Neural cell (in vitro differentiated cells): ENCODE measurements at regions not wholly inside any gene's neighbourhood (a gene's known extent, or its start where the extent isn't known, plus 50 kb on each side); places are given as distances from the start of the nearest gene placed in this dataset.

Experiments used
- H2AFZ ChIP-seq: fragments of 200-600, 300-800 bp; sonication (generic), shearing (Covaris generic); 2 replicates; pipeline ENCODE4 v1.6.0; 2014; ENCODE audit warnings: low read depth, mild to moderate bottlenecking, antibody characterized with exemption, low read length, moderate library complexity
- H3F3A ChIP-seq: fragments of 200-600 bp; shearing (Covaris generic); 2 replicates; pipeline ENCODE4 v1.6.1; 2016; ENCODE audit warnings: mild to moderate bottlenecking, moderate library complexity, mixed read lengths, antibody characterized with exemption, low read length; ENCODE audit not compliant: insufficient read depth, poor library complexity, severe bottlenecking
- H3K27ac ChIP-seq: fragments of 200-600, 300-800 bp; sonication (generic), shearing (Covaris generic); 2 replicates; pipeline ENCODE4 v1.5.1; 2014; ENCODE audit warnings: mild to moderate bottlenecking, low read length, moderate library complexity
- H3K27me3 ChIP-seq: fragments of 300-800, 200-600 bp; sonication (generic), shearing (Covaris generic); 2 replicates; pipeline ENCODE4 v1.6.0; 2014; ENCODE audit warnings: mild to moderate bottlenecking, low read depth, low read length, moderate library complexity; ENCODE audit not compliant: insufficient read depth
- H3K36me3 ChIP-seq: fragments of 300-800, 200-600 bp; sonication (generic), shearing (Covaris generic); 2 replicates; pipeline ENCODE4 v1.5.1; 2014; ENCODE audit warnings: mild to moderate bottlenecking, antibody characterized with exemption, low read length, moderate library complexity; ENCODE audit not compliant: insufficient read depth
- H3K4me2 ChIP-seq: fragments of 300-800, 200-600 bp; sonication (generic), shearing (Covaris generic); 2 replicates; pipeline ENCODE4 v1.6.0; 2014; ENCODE audit warnings: mild to moderate bottlenecking, low read length
- H3K4me3 ChIP-seq: fragments of 300-800, 200-600 bp; sonication (generic), shearing (Covaris generic); 2 replicates; pipeline ENCODE4 v1.5.1; 2014; ENCODE audit warnings: mild to moderate bottlenecking, low read length, moderate library complexity
- H3K79me2 ChIP-seq: fragments of 200-600 bp; shearing (Covaris generic); replicated peaks from 2 replicates; pipeline ENCODE4 v1.6.0; 2014; ENCODE audit warnings: mild to moderate bottlenecking, low read length, moderate library complexity; ENCODE audit not compliant: insufficient read depth
- H3K9ac ChIP-seq: fragments of 300-800, 200-600 bp; sonication (generic), shearing (Covaris generic); 2 replicates; pipeline ENCODE4 v1.6.1; 2016; ENCODE audit warnings: mild to moderate bottlenecking, low read length, mixed read lengths
- H3K9me2 ChIP-seq: fragments of 200-600 bp; shearing (Covaris generic); 2 replicates; pipeline ENCODE4 v1.6.1; 2016; ENCODE audit warnings: mild to moderate bottlenecking, low read length, mixed read lengths; ENCODE audit not compliant: insufficient read depth
- H3K9me3 ChIP-seq: fragments of 200-600, 300-800 bp; sonication (generic), shearing (Covaris generic); 2 replicates; pipeline ENCODE4 v1.6.1; 2016; ENCODE audit warnings: mild to moderate bottlenecking, mixed run types, low read length, moderate library complexity, mixed read lengths
- H4K20me1 ChIP-seq: fragments of 200-600 bp; shearing (Covaris generic); 2 replicates; pipeline ENCODE4 v1.6.1; 2016; ENCODE audit warnings: mild to moderate bottlenecking, mixed run types; ENCODE audit not compliant: insufficient read depth
- EP300 ChIP-seq: fragments of 450-650 bp; conservative IDR thresholded peaks from 2 replicates; pipeline ENCODE4 v1.6.1; 2014; ENCODE audit warnings: antibody characterized with exemption, mild to moderate bottlenecking, moderate library complexity; ENCODE audit not compliant: poor library complexity, severe bottlenecking
- EZH2 ChIP-seq: fragments of 200-600, 300-800 bp; shearing (Covaris generic), sonication (generic); IDR thresholded peaks from 2 replicates; pipeline ENCODE4 v1.6.1; 2014; ENCODE audit warnings: antibody characterized with exemption, low read length, borderline replicate concordance, mild to moderate bottlenecking; ENCODE audit not compliant: insufficient read depth, poor library complexity, severe bottlenecking
- MXI1 ChIP-seq: fragments of 450-650 bp; conservative IDR thresholded peaks from 2 replicates; pipeline ENCODE4 v1.6.1; 2014; ENCODE audit warnings: antibody characterized with exemption, mild to moderate bottlenecking; ENCODE audit not compliant: poor library complexity, severe bottlenecking
- POLR2AphosphoS5 ChIP-seq: IDR thresholded peaks from 2 replicates; pipeline ENCODE4 v1.6.1; 2012
- RAD21 ChIP-seq: fragments of 450-650 bp; conservative IDR thresholded peaks from 2 replicates; pipeline ENCODE4 v1.6.1; 2014; ENCODE audit warnings: antibody characterized with exemption, mild to moderate bottlenecking, moderate library complexity
- SMC3 ChIP-seq: fragments of 450-650 bp; conservative IDR thresholded peaks from 2 replicates; pipeline ENCODE4 v1.6.1; 2014; ENCODE audit warnings: antibody characterized with exemption, mild to moderate bottlenecking, moderate library complexity; ENCODE audit not compliant: poor library complexity
- TAF1 ChIP-seq: IDR thresholded peaks from 2 replicates; pipeline ENCODE4 v1.6.1; 2012; ENCODE audit warnings: low read depth
- TF ChIP-seq, protein P1 (sequence below): IDR thresholded peaks from 2 replicates; pipeline ENCODE4 v1.6.1; 2012; ENCODE audit warnings: borderline replicate concordance
- TF ChIP-seq, protein P2 (sequence below): fragments of 450-650 bp; IDR thresholded peaks from 2 replicates; pipeline ENCODE4 v1.5.1; 2014; ENCODE audit warnings: antibody characterized with exemption, mild to moderate bottlenecking, moderate library complexity; ENCODE audit not compliant: poor library complexity, severe bottlenecking

DNA sequence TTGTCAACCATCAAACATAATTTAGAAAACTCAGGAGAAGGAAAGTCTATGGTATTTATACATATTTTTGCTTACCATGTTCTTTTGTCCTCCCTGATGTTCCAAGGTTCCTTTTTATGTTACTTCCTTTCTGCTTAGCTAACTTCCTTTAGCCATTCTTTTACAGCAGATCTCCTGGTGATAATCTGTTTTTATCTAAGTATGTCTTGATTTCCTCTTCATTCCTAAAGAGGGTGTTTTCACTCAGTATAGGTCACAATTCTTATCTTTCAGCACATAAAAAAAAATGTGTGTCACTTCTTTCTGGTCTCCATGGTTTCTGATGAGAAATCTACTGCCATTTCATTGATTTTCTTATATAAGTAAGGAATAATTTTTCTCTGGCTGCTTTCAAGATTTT, 384.4 kb upstream of the PDE4D start:
- H3K4me2 ChIP-seq: no peak overlapping the region
- no peaks in the 10 kb centered on the region for H3F3A ChIP-seq
- H3K79me2 ChIP-seq: no peaks in the 10 kb centered on the region
- no peak overlapping the region for H3K9ac ChIP-seq
- no peak overlapping the region for H2AFZ ChIP-seq
- H3K9me3 ChIP-seq: no peaks in the 10 kb centered on the region
- no peaks in the 10 kb centered on the region for H3K36me3 ChIP-seq
- H3K4me3 ChIP-seq: no peak overlapping the region
- no peaks in the 10 kb centered on the region for H3K9me2 ChIP-seq
- H4K20me1 ChIP-seq: no peaks in the 10 kb centered on the region
- no peak overlapping the region for H3K27ac ChIP-seq
- peaks cover 19% of the 10 kb centered on the region for H3K27me3 ChIP-seq
- no peak for TF ChIP-seq TAF1
- no peak for TF ChIP-seq RAD21
- no peak for TF ChIP-seq EP300
- TF ChIP-seq, protein P1, sequence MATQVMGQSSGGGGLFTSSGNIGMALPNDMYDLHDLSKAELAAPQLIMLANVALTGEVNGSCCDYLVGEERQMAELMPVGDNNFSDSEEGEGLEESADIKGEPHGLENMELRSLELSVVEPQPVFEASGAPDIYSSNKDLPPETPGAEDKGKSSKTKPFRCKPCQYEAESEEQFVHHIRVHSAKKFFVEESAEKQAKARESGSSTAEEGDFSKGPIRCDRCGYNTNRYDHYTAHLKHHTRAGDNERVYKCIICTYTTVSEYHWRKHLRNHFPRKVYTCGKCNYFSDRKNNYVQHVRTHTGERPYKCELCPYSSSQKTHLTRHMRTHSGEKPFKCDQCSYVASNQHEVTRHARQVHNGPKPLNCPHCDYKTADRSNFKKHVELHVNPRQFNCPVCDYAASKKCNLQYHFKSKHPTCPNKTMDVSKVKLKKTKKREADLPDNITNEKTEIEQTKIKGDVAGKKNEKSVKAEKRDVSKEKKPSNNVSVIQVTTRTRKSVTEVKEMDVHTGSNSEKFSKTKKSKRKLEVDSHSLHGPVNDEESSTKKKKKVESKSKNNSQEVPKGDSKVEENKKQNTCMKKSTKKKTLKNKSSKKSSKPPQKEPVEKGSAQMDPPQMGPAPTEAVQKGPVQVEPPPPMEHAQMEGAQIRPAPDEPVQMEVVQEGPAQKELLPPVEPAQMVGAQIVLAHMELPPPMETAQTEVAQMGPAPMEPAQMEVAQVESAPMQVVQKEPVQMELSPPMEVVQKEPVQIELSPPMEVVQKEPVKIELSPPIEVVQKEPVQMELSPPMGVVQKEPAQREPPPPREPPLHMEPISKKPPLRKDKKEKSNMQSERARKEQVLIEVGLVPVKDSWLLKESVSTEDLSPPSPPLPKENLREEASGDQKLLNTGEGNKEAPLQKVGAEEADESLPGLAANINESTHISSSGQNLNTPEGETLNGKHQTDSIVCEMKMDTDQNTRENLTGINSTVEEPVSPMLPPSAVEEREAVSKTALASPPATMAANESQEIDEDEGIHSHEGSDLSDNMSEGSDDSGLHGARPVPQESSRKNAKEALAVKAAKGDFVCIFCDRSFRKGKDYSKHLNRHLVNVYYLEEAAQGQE: no peak
- TF ChIP-seq MXI1: no peak
- TF ChIP-seq, protein P2, sequence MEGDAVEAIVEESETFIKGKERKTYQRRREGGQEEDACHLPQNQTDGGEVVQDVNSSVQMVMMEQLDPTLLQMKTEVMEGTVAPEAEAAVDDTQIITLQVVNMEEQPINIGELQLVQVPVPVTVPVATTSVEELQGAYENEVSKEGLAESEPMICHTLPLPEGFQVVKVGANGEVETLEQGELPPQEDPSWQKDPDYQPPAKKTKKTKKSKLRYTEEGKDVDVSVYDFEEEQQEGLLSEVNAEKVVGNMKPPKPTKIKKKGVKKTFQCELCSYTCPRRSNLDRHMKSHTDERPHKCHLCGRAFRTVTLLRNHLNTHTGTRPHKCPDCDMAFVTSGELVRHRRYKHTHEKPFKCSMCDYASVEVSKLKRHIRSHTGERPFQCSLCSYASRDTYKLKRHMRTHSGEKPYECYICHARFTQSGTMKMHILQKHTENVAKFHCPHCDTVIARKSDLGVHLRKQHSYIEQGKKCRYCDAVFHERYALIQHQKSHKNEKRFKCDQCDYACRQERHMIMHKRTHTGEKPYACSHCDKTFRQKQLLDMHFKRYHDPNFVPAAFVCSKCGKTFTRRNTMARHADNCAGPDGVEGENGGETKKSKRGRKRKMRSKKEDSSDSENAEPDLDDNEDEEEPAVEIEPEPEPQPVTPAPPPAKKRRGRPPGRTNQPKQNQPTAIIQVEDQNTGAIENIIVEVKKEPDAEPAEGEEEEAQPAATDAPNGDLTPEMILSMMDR: no peak
- TF ChIP-seq POLR2AphosphoS5: no peak
- TF ChIP-seq SMC3: no peak
- no peak for TF ChIP-seq EZH2

DNA sequence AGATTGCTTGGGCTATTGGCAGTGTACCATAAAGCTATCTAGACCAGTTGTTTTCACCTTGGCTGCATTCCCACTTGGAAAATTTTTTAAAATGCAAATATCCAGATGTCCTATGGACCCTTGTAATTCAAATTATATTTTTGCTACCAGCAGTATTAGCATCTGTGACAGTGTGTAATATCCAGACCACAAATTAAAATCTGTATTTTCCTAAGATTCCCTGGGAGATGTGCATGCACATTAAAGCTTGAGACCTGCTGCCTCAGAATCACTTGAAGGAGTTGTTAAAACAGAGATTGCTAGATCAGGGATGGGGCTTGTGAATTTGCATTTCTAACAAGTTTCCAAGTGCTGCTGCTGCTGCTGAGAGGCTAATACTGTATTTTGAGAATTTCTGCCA, 381.2 kb upstream of the PDE4D start:
- H3K79me2 ChIP-seq: no peaks in the 10 kb centered on the region
- H3K9ac ChIP-seq: no peak overlapping the region
- H2AFZ ChIP-seq: no peak overlapping the region
- TF ChIP-seq RAD21: no peak
- TF ChIP-seq SMC3: no peak
- TF ChIP-seq MXI1: no peak
- no peak for TF ChIP-seq EP300
- no peak for TF ChIP-seq POLR2AphosphoS5
- TF ChIP-seq TAF1: no peak
- TF ChIP-seq, protein P2: no peak
- TF ChIP-seq, protein P1: no peak
- TF ChIP-seq EZH2: no peak
- no peaks in the 10 kb centered on the region for H4K20me1 ChIP-seq
- H3K9me3 ChIP-seq: no peaks in the 10 kb centered on the region
- H3K4me3 ChIP-seq: no peak overlapping the region
- H3K27me3 ChIP-seq: peaks cover 25% of the 10 kb centered on the region
- no peaks in the 10 kb centered on the region for H3K36me3 ChIP-seq
- H3F3A ChIP-seq: no peaks in the 10 kb centered on the region
- no peaks in the 10 kb centered on the region for H3K9me2 ChIP-seq
- H3K27ac ChIP-seq: no peak overlapping the region
- no peak overlapping the region for H3K4me2 ChIP-seq
